IPS-NIHi11 (cell line): ENCODE measurements at regions not wholly inside any gene's neighbourhood (a gene's known extent, or its start where the extent isn't known, plus 50 kb on each side); places are given as distances from the start of the nearest gene placed in this dataset.
A peak's percentile ranks its signal among the peaks of the same experiment; 100 is the strongest.

ENCODE experiments used
- DNase-seq: peaks from one replicate; pipeline ENCODE4 v3.0.0; 2012; ENCODE audit warnings: mixed read lengths, low spot score

GRCh38 chr11:122273476-122274191 is 157.6 kb upstream of the BLID start:
- no peak for DNase-seq

DNA sequence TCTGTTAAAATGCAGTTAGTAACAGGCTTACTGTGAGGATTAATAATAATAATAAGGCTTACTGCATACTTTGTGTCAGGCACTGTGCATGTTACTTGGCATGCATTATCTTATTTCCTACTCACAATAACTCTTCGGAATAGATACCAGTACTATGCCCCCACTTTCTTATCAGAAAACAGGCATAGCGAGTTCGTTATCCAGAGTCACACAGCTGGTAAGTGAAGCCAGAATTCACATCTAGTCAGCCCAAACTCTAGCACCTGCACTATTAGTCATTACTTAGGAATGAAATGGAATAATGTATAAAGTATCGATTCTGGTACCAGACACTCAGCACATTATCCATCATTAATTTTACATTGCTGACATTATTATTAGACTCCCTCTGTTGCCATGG is 155.7 kb upstream of the BLID start:
- DNase-seq, result no peak

DNA sequence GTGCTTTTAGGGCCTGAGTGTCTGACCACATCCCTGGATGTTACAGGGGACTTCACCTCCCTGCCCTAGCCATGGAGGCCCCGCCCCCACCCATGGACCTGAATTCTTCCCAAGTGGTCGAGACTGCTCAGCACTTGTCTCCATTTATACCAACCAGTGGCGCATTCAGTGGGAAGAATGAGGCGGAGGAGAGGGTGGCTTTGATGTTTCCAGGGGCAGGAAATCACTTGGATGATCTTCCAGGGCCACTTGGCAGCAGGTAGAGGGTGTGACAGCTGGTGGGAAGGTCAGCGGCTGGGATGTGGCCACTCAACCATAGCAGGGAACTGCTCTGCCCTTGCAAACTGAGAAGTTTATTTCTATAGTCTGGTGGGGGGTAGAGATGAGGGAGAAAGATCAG is 155.1 kb upstream of the BLID start:
- DNase-seq, result peak; percentile 27

- no peak for DNase-seq
These were observed 154.5 kb upstream of the BLID start for GRCh38 chr11:122270535-122270934.

DNA sequence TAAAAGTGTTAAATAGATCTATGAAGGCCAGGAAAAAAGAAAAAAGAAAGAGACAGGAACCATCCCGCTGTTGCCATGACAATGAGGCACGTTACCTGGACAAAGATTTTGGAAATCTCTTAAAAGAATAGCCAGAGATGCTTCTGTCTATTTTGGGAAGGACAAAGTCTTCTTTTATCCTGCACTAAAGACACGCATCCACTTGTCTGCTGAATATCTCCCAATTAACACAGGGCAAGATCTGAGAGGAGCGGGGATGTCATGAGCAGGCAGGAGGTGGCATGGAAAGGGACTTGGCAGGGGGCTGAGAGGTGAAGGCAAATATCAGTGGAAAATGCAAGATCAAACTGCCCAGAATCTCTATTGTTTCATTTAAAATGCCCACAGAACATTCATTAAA is 153.8 kb upstream of the BLID start:
- DNase-seq, result no peak

DNA sequence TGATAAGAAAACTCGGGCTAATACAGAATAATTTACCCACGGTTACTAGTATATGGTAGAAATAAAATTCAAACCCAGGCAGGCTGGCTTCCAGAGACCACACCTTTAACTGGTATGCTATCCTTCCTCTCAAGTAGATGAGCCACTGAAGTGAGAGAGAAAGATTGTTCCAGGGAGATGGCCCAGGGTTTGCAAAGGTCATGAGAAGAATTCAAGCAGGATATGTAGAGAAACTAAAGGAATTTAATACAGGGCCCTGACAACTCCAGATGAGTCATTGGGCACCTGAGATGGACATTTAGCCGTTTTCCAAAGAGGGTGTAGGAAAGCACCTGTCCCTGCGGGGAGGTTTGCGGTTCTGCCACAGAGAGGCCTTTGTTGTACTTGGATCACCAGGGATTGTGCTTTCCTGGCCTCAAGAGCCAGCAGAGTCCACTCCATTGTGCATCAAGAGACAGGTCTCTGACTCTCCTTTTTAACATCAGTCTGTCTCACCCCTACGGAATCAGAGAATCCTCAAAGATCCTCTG is 152.7 kb upstream of the BLID start:
- no peak for DNase-seq

DNA sequence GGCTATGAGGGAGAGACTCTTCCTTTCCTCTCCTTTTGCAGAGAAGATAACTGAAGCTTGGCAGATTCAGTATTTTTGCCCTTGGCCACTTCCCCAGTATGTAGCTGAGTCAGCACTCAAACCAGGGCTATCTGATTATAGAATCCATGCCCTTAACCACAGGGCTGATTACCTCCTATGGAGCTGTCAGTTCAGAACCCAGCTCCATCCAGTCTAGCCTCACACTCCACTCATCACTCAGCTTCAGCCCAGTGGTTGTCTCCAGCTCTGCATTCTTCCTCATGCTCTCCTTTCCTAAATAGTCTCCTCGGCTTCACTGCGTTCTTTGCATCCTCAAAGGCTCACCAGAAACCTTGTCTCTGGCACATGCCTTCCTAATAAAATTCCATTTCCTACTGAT is 151.6 kb upstream of the BLID start:
- peak; percentile 23 for DNase-seq

DNA sequence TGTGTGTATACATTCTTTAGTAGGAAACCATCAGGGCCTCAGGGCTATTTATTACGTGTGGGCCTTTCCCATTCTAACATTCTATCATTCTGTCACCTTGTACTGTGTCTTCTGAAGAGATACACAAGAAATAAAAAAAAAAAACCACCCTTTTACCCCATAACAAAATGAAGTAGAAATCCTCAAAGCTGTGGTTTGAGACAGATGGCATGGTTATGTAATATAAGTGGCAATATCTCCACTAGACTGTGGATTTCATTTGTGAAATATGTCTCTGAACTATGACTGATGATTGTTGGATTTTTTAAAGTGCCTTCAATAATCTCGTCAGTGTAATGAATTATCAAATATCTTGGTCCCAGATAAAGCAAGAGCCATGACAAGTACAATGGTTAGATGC is 150.0 kb upstream of the BLID start:
- DNase-seq, result no peak

GRCh38 chr11:122264121-122264520 is 148.1 kb upstream of the BLID start:
- no peak for DNase-seq

DNA sequence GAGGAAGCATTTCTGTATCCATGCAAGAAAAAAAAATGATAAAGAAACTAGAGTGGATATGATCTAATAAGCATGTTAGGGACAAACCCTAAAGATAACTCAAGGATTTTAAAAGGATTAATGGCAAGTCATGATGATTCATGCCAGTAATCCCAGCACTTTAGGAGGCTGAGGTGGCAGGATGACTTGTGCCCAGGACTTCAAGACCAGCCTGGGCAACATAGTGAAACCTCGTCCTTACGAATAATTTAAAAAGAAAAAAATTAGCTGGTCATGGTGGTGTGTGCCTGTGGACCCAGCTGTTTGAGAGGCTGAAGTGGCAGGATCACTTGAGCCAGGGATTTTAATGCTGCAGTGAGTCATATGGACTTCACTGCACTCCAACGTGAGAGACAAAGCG is 145.5 kb upstream of the BLID start:
- no peak for DNase-seq

GRCh38 chr11:122259195-122259821 is 143.3 kb upstream of the BLID start:
- no peak for DNase-seq

GRCh38 chr11:122258446-122259194 is 142.6 kb upstream of the BLID start:
- no peak for DNase-seq

GRCh38 chr11:122253589-122254231 is 137.7 kb upstream of the BLID start:
- DNase-seq, result peak; percentile 24

DNA sequence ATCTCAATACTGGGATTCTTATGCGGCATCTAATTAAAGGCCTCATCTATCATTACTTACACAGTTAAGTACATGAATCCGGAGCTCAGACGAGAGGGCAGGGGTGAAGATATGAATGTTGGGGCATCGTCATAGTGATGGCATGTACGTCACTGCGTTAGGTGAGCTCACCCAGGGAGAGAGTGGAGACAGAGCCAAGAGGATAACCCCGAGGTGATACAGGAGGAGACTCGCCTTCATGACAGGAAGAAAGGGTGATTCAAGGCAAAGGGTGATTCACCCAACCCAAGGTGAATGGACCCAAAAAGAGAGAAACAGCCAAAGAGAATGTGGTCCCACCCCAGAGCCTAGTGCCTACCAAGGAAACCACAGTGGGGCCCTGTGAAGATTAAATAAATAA is 132.9 kb upstream of the BLID start:
- DNase-seq, result no peak

DNA sequence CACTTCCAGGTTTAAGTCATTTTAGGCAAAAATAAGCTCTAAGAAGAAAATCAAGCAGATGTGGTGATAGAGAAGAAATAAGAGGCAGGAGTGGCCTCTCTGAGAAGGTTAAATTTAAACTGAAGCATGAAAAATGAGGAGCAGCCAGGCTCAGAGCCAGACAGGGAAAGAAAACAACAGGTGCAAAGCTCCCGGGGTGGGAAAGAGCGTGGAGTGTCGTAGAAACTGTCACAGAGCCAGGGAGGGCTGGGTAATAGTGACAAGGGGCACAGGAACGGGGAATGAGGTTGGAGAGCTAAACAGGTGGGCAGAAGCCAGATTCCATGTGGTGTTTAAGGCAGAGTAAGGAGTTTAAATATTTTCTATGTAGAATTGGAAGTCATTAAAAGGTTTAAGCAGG is 132.1 kb upstream of the BLID start:
- DNase-seq, result no peak

GRCh38 chr11:122246874-122247273 is 130.9 kb upstream of the BLID start:
- no peak for DNase-seq

- DNase-seq, result no peak
These were observed 126.7 kb upstream of the BLID start for GRCh38 chr11:122242731-122243130.

DNA sequence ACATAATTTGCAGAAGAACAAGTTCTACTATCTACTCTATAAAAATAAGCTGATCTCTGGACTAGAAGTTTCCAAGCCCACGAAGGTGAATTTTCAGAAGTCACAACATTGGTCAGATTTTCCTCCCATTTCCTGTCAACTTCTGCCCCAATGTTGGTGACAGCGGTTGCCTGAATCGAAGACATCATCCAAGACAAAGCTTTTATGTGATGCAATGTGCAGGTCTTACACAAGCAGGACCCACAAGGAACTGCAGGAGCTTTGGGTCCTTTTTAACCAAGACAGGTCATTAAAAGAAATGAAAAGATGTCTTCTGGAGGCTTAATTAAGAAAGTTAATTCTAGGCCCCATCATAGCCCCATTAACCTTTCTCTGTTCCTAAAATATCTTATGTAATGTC is 125.6 kb upstream of the BLID start:
- DNase-seq, result no peak

DNA sequence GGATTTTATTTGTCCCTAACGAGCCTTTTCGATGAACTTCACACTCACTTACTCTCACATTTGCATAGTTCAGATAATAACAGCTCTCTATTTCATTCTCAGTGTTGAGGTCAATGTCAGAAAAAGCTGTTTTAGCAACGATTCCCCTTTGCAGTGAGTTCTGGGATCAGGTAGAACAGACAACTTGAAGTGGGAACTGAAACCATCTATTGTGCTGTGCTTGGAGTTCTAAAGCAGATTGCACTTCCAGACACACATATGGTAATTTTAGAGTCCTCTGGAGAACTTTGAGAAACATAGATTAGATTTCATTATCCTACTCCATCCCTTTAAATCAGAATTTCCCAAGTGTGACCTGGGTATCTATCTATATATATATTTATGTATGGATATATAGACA is 124.6 kb upstream of the BLID start:
- no peak for DNase-seq

DNA sequence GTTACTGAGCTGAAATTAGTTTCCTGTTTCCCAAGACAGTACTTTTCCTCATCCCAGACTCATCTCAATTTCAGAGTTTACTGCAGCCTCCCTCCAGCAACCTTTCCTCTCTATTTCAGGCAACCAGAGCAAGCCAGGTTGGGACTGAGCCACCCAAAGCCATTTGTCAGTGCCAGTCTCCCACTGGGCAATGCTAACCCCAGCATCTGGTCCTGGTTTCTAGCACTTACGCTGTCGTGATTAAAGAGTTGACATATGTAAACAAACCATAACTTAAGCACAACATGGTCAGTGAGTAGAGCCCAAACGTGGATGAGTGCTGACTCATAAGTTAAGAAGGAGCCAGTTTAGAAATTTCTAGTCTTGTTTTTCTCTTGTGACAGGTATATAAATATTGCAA is 119.6 kb upstream of the BLID start:
- no peak for DNase-seq

DNA sequence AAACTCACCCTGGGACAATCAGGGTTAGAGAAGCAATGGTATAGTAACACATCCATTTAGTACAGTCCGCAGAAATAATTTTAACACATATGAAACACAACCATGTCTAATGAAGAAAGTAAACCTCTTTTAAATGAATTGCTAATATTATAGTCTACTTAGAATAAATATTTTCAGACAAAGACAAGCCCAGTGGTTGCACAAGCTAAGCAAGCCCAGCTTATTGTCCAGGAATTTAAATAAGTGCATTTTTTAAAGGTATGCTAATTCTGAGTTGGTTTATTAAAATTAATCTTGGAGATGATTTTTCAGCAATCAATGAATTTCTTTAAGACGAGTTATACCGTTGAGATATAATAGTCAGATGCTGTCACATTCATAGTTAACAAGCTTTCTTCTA is 118.8 kb upstream of the BLID start:
- DNase-seq, result no peak

DNA sequence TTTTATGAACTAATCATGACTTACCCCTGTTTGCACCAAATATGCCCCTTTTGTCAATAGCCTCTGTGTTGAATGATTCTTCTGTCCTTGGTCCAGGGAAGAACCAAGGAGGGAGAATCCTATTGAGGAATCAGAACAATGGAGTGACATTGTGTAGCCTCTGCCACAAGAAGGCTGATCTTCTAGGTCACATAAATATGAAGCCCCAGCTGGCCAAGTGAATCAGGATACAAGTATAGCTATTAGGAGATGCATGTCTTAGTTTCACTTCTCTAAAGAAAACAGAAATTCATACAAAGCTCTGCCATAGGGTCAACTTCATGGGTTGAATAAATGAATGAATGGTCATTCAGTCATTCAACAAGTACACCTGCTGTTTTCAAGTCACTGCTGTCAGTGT is 118.2 kb upstream of the BLID start:
- no peak for DNase-seq

DNA sequence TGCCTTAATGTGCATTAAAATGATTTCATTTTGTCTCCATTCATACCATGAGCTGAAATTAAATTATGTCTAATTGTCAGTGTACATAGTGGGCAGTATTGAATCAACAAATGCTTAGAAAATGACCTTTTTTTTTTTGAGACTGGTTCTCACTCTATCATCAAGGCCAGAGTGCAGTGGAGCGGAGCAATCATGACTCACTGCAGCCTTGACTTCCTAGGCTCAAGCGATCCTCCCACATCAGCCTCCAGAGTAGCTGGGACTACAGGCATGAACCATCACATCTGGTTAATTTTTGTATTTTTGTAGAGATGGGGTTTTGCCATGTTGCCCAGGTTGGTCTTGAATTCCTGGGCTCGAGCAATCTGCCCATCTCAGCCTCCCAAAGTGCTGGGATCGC is 117.0 kb upstream of the BLID start:
- no peak for DNase-seq
